ENCODE measurements at regions not wholly inside any gene's neighbourhood (a gene's known extent, or its start where the extent isn't known, plus 50 kb on each side); places are given as distances from the start of the nearest gene placed in this dataset.
"Not testable (repeated sequence)": the region's sequence is repeated elsewhere in the genome, so short reads cannot be mapped to it uniquely, and the experiment has no call there.

DNA sequence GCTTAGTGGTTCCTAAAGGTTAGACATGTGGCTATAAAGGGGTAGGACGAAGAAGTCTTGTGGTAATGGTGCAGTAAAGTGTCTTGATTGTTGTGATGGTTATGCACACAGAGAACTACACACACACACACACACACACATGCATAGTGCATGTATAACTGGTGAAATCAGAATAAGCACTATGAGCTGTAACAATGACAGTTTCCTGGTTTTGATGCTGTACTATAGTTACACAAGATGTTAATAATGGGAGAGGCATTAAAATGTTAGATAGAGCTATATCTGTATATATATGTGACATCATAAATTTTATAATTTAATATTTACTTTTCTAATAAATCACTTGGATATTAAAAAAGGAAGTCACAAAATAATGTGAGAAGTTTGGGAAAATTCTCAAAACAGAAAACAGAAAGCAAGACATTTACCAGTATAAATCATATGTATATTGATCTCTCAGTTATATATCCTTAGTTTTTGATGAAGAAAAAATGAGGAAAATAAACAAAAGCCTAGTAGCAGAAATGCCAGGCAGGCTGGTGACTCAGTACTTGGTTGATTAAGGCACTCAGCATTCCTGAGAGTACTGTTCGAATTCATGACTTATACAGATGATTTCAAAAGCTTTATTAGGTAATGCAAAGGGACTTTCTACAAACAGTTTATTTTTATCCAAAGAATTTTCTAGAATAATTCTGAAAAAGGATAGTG, 350.5 kb upstream of the DAB2 start:
- in situ Hi-C loops (cut with MboI; ENCODE audit: low sequenced_read_pairs): no loop called here

DNA sequence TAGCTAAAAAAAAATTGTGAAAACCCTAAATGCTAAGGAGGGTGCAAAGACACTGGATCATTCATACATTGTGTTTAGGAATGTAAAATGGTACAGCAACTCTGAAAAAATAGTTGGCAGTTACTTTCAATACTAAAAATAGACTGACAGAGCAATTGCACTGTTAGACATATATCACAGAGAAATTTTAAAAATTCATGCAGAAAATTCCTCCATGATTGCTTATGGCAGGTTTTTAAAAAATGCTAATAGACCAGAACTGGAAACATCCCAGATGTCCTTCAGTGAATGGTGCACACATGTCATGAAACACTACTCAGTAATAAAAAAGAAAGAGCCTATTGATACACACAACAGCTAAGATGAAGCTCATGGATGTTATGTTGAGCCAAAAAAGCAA, 349.8 kb upstream of the DAB2 start:
- in situ Hi-C loops (cut with MboI; ENCODE audit: low sequenced_read_pairs): no loop called here

DNA sequence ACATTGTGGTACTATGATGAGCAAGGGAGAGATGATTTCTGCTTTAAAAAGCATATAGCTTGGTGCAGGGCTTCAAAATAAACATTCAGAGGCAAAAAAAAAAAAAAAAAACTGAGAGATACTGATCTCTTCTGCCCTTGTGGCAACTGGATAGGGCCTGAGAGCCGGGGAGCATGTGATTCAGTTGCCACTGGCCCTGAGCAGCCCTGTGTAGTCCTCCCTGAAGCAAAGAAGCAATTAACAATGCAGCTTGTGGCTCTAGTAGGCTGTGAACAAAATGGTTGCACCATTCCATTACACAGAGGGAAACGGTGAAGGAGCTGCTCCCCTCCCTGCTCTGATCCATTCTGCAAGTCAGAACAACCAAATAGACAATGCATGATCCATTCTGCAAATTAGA, 347.5 kb upstream of the DAB2 start:
- in situ Hi-C loops (cut with MboI; ENCODE audit: low sequenced_read_pairs): no loop called here

DNA sequence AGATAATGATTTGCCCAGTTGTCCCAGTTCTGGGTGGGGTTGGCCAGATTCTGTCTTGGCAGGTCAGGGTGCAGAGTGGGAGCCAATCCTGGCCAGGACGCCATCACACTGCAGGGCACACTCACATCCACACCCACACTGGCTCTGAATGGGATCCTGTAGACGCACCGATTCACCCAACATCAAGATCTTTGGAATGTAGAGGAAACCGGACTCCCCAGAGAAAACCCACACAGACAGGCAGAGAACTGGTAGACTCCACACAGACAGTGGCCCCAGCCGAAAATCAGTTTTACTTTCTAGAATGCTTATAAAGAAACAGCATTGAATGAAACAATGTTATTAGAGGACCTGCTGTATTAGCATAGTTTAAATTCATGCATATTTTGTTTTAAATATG, 343.1 kb upstream of the DAB2 start:
- in situ Hi-C loops (cut with MboI; ENCODE audit: low sequenced_read_pairs): no loop called here

DNA sequence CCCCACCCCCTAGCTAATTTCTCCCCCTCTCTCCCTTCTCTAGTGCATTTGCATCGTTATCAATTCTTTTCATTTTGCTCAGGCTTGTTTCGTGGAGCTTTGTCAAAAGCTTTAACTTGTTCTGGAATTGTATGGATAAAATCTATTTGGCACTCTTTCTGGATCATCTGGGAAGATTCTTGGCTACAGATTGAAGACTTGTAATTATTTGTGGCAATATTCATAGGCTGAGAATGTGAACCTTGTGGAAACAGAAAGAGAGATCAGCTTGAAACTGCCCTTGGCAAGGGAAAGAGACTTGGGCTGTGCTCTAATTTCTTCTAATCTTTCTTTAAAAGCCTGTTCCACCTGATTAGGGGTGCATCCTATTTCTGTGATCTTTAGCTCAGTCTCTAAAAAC, 340.6 kb upstream of the DAB2 start:
- in situ Hi-C loops (cut with MboI; ENCODE audit: low sequenced_read_pairs): no loop called here

DNA sequence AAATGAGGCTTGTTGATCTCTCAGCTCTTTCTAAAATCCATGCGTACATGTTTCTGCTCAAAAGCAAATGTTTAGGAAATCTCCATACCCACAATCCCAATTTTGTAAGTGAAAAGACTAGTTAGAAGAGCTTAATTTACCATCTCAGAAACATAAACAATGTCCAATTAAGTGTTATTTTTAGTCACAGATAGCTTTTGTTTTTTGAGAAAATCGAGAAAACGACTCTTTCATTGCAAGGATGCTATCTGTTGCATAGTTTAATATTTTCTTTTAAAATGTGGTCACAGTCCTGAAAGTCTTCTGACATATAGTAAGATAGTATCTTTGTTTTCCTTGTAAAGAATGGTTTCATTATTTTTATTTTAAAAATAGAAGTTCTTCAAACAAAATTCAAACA, 338.0 kb upstream of the DAB2 start:
- in situ Hi-C loops (cut with MboI; ENCODE audit: low sequenced_read_pairs): no loop called here

DNA sequence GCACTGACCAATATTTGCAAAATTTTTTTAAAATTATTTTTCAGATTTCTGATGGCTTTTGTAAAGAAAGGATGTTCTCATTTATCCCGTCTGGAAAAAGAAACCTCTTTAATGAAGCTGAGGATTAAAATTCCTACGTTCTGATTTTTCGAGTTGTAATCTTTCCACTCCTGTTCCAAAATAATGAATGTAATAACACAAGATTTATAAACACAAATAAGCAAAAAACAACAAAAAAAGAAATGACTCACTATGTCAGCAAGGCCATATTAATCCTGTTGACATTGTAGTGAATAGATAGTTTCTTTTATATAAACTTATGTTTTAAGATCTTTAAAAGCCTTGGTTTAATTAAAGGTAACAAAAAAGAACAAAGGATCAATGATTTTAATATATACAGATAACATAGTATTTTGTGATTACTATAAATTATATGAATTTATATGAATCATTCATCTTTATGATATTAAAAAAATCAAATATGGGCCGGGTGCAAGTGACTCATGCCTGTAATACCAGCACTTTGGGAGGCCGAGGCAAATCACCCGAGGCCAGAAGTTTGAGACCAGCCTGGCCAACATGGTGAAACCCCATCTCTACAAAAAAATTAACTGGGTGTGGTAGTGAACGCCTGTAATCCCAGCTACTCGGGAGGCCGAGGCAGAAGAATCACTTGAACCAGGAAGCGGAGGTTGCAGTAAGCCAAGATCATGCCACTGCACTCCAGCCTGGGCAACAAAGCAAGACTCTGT, 336.6 kb upstream of the DAB2 start:
- in situ Hi-C loops (cut with MboI; ENCODE audit: low sequenced_read_pairs): no loop called here

DNA sequence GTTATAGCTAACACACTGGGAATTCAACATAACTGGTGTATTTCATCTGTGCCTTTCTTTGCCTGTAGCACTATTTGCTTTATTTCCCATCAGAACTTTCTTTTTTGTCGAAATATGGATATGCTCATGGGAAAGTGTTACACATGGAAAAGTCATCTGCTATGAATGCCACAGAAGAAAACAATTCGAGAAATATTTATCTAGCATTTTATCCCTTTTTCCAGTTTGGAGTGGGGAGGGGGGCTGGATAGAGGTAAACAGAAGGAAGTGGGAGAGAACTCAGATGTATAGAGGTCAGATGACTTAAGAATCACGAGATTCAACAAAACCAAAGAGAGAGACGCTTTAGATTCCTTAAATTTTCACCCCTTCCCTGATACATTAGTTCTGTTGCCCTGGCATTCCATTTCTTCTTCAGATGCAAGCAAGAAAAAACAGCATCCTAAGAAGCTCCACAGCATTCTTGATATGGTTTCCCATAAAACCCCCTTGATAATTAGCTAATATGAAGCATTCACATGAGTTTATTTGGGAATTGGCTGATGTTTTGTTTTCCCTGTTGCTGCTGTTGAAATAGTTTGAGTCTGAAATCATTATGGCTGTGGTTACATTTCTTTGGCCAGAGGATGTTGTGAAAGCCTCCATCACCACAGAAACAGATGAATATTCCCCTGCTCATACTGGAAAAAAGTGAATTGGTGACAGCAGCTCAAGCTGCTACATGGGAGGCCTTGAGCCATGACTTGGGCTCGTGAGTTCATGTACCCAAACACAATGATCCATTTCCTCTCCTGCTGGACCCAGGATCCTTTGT, 335.8 kb upstream of the DAB2 start:
- in situ Hi-C loops (cut with MboI; ENCODE audit: low sequenced_read_pairs): no loop called here

DNA sequence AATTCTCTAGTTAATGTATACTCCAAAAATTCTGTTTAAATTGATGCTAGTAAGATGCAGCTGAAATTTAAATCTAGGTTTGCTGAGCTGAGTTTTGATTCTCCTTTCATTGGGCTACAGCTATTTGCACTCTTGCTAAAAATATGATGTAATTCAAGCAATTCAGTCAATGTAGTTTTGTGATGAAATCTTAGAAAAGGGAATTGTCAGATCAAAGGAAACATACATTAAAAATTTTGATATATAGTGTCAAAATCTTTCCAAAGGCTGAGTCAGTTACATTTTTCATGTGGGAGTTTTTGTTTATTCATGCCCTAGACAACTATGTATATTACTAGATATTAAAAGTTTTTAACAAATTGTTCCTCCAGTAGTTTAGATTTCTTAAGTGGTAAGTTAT, 334.9 kb upstream of the DAB2 start:
- in situ Hi-C loops (cut with MboI; ENCODE audit: low sequenced_read_pairs): no loop called here

DNA sequence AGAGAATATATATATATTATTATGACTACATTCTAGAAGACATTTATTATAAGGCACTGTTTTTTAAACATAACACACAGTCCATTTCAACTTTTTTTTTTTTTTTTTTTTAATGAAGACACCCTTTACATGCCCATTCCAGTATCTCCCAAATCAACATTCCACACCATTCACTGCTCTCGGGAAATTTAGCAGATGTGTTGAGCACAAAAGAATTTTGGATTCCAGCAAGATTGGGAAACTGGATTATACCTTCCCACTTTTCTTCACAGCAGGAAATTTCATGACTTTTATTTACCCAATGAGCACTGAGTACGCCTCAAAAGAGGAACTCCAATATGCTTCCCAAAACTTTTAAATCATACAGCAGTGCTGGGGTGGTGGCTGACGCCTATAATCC, 333.6 kb upstream of the DAB2 start:
- in situ Hi-C loops (cut with MboI; ENCODE audit: low sequenced_read_pairs): no loop called here

DNA sequence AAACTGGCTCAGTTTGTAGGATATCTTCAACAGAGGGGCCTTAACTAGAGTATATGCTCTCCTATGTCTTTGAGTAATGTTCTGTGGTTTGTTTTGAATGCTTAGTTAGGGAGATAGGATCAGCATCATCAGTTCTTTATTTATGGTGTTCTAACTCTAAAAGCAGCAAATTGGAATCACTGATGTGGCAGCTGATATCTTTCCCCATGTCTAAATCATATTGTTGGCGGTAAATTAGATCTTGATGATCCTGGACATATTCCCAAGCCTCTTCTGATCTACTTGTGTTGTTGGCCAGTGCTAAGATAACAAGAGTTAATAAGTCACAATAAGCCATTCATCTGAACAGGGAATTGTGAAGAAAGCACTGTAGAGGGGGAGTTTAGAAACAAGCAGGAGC, 332.4 kb upstream of the DAB2 start:
- in situ Hi-C loops (cut with MboI; ENCODE audit: low sequenced_read_pairs): no loop called here

DNA sequence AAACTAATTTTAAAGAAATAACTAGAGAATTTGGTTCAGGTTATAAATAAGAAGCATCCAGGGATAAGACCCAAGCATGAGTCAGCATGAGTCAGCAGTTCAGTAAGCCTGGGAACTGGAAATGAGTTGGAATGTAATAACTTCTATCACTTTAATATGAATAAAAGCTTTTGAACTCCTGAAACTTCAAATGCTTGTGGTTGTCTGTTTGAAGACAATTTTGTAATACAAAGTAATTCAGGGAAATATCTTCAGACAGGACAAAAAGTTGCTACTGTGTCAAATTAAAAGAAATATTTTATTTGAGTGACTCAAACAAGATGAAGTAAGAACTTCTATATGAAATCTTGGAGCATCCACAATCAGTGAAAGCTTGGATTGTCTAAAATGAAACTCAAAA, 331.2 kb upstream of the DAB2 start:
- in situ Hi-C loops (cut with MboI; ENCODE audit: low sequenced_read_pairs): no loop called here

DNA sequence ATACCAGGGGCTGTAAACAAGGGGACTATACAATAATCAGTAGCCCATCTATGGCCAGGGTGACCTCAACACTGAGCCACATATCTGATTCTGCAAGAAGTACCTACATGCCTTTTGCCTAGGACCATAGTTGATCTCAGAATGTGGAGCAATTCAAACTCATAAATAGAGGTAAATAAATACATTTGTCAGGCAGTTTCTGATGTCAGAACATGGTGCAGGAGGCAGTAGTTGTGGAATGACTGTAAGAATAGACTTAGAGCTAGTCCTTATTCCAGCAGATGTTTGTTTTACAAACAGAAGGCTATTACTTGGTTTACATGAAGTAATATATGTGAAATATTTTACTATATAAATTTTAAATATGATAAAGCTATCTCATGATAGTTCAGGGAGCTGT, 330.7 kb upstream of the DAB2 start:
- in situ Hi-C loops (cut with MboI; ENCODE audit: low sequenced_read_pairs): no loop called here

DNA sequence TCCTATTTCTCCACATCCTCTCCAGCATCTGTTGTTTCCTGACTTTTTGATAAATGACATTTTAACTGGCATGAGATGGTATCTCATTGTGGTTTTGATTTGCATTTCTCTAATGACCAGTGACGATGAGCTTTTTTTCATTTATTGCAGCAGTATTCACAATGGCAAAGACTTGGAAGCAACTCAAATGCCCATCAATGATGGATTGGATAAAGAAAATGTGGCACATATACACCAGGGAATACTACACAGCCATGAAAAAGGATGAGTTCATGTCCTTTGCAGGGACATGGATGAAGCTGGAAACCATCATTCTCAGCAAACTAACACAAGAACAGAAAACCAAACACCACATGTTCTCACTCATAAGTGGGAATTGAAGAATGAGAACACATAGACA, 329.0 kb upstream of the DAB2 start:
- in situ Hi-C loops (cut with MboI; ENCODE audit: low sequenced_read_pairs): not testable (repeated sequence)

DNA sequence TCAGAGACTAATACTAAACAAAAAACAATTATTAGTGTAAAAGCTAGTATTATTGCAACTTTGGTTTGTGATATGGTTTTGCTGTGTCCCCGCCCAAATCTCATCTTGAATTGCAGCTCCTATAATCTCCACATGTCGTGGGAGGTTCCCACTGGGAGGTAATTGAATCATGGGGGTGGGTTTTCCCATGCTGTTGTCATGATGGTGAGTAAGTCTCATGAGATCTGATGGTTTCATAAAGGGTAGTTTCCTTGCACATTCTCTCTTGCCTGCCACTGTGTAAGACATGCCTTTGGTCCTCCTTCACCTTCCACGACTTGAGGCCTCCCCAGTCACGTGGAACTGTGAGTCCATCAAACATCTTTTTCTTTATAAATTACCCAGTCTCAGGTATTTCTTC, 325.9 kb upstream of the DAB2 start:
- in situ Hi-C loops (cut with MboI; ENCODE audit: low sequenced_read_pairs): no loop called here

DNA sequence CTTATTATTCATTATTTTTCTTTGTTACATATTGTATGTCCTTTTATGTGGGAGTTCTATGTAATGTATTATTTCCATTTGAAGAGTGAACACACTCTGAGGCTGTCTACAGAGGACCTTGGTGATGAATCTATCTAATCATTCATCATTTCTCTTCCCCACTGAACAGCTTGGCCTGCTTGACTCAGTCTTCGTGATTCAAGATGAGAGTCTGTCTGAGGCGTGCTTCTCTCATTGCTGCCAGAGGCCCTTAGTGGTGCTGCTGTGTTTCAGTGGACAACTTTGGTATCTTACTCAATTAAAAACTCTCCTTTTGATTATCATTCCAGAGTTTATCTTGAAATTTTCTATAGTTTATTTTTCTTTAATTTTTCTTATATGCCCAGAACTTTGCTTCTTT, 318.1 kb upstream of the DAB2 start:
- in situ Hi-C loops (cut with MboI; ENCODE audit: low sequenced_read_pairs): no loop called here

DNA sequence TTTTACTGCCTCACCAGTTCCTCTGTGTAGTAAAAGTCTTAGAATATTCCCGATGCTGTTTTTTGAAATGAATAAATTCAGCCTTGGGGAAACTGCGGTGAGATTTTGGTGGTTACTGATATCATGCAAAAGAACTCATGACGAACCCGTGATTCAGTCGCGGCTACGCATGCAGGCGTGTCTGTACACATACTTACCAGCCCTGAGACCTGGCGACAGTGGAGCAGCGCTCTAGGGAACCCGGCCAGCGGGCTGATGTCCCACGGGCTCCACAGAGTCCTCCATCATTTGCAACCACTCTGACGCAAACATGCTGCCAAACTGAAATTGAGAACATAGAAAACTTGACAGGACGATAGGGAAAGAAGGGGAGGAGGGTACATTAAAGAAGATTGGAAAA, 315.6 kb upstream of the DAB2 start:
- in situ Hi-C loops (cut with MboI; ENCODE audit: low sequenced_read_pairs): no loop called here

DNA sequence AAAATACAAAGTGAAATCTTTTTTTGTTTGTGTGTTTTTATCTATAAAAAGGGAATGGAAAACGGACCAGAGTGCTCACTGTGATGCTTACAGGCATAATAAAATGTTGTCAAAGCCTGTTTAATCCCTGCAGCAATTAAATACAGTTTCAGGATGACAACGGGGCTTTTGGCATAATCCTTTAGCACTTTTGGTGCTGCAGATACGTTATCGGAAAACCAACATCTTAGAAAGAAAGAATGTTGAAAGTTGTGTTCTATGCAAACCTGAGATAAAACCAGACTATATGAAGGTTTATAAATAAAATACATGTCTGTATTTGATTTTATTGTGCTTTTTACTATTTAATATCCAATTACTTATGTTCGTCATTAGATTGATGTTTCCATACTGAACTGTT, 307.4 kb upstream of the DAB2 start:
- in situ Hi-C loops (cut with MboI; ENCODE audit: low sequenced_read_pairs): no loop called here

DNA sequence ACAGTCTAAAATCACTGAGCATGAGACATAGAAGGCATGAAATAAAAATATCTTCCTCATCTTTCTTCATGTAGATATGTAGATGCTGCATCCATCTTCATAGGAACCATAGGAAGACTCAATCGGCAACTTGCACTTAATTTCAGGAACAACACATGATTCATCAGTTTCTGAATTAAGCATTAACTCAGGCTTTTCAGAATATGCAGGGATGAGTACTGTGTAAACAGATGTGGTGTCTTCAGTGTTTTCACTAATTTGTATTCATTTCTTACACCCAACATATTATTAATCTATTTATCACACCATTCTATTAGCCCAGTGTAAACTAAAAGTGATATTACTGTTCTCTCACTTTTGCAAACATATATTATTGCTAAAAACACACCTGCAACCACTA, 305.9 kb upstream of the DAB2 start:
- in situ Hi-C loops (cut with MboI; ENCODE audit: low sequenced_read_pairs): no loop called here

DNA sequence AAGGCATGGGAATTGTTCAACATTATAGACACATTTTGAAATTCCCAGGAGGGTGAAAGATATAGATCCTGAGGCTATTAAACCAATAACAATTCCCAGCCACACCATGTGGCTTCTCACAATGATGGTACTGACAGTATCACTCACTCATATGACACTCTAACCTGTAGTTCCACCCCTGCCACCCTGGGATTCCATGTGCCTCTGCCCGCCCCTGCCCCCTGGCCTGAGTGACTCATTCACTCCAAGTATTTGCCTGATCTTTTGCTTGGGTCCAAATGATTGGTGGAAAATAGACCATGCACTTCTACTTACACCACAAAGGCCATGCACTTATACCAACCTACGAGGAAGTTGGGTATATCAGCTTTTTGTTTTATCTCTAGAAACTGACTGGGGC, 305.2 kb upstream of the DAB2 start:
- in situ Hi-C loops (cut with MboI; ENCODE audit: low sequenced_read_pairs): no loop called here

DNA sequence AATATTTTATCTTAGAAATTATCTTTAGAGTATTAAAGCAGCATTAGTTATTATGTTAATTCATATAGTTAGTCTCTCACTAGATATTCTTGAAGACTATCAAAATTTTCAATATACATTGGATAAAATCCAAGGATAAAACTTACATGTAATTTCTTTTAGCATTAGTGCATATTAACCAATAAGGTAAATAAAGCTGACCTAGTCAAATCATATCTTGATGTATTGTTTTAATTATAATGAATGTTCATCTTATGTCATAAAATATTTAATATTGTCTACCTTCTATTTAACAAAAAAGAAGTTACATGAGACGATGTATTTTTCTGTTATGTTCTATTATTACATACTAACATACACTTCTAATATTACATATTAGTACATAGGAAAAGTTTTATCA, 301.7 kb upstream of the DAB2 start:
- in situ Hi-C loops (cut with MboI; ENCODE audit: low sequenced_read_pairs): no loop called here

DNA sequence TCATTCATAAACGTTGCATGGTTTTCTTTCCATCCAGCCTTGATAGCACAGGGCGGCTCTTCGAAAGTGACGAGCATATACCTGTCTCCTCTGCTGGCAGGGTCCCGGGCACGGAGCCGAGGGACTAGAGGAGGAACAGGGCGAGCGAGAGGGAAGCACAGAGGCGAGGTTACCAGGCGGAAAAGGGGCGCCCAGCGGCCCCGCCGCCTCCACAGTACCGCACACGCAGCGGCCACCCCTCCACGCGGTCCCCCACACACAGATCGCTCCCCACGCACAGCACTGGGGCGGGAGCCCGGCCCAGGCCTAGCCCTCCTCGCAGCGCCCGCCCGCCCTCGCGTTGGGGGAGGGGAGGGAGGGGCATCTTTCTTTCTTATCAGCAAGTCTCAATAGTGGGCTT, 296.6 kb upstream of the DAB2 start:
- in situ Hi-C loops (cut with MboI; ENCODE audit: low sequenced_read_pairs): no loop called here

All from HL-60/S4 treated with retinoic acid at 250 ng/mL for 4 days and 3 days (cell line).